SK-N-DZ (cell line): ENCODE measurements at regions not wholly inside any gene's neighbourhood (a gene's known extent, or its start where the extent isn't known, plus 50 kb on each side); places are given as distances from the start of the nearest gene placed in this dataset.

Source experiments
- DNase-seq: peaks from one replicate; pipeline ENCODE4 v3.0.0-alpha.2; 2015; ENCODE audit warnings: low spot score

DNA sequence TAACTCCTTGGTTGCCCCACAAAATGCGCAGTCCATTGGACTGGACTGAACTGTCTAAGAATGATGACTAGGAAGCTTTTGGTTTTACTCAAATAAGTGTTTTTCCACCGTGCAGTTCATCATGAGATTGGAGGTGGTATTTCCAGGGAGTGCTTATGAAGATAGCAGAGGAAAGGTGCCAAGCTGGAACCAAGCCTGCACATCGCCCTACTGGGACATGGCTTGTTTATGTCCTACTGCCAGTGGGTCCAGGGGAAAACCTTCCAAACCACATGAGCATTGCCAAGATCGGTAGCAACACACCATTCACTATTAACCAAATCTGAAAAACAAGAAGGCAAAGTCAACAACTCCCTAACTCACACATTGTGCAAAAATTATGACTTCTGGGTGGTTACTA, 54.7 kb upstream of the DSCAM start:
- no peak for DNase-seq

GRCh38 chr21:40902299-40902698, 55.3 kb upstream of the DSCAM start:
- DNase-seq = no peak

DNA sequence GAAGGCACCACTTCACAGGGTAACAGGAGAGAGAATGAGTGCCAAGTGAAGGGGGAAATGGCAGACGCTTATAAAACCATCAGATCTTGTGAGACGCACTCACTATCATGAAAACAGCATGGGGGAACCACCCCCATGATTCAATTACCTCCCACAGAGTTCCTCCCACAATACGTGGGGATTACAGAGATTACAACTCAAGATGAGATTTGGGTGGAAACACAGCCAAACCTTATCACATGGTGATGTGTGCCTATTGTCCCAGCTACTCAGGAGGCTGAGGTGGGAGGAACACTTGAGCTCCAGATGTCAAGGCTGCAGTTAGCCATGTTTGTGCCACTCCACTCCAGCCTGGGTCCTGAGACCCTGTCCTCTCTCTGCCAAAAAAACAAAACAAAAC, 56.0 kb upstream of the DSCAM start:
- DNase-seq = no peak

GRCh38 chr21:40905251-40905650, 58.3 kb upstream of the DSCAM start:
- DNase-seq = no peak

DNA sequence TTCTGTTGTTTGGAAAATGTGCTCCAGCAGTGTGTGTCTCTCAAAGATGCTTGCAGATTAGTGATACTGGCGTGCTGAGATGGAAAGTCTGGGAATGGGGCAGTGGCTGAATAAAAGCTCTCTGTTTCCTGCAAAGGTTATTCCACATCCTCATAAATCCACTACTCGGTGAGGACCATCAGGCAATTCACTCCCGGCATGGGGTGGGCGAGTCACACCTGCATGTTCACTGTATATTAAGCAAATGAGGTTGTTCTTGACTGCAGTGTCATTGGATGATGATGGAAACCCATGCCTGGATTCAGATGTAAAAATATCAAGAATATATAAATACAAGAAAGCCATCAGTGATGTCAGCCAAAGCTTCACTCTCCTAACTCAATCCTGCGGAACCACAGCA, 65.4 kb upstream of the DSCAM start:
- no peak for DNase-seq

GRCh38 chr21:40915114-40915513, 68.2 kb upstream of the DSCAM start:
- no peak for DNase-seq

DNA sequence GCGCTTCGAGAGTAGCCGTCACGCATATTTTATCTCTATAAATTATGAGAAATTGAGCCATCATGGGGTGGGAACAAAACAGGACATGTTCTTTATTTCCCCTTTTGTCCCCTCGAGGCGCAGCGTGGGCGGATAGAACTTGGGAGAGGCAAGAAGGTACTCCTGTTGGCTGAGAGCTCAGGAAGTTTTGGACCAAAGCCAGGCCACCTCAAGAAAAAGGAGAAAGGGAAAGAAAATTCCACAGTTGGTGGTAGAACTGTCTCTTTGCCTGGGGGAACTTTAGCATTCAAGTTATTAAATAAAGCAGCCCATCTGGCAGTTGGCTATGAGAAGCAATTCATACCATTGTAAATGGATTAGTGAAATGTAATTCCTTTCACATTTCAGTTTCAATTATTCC, 76.4 kb upstream of the DSCAM start:
- DNase-seq = no peak

DNA sequence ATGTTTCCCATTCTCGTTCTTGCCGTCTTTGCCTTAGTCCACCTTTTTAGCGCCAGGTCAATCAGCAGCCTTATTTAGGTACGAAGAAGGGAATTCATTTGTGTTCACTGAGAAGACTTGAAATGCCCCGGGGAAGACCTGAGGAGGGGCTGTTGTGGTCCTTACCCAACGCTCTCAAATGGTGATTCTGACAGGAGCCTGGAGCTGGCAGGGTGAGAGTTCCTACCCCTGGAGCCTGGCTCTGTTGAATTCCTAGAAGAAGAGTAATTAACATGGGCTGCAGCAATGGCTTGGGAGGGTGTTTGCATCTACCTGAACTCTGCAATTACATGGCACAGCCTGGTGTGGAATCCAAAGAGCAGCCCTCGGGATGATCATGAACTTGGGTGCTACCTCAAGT, 76.9 kb upstream of the DSCAM start:
- DNase-seq = no peak

DNA sequence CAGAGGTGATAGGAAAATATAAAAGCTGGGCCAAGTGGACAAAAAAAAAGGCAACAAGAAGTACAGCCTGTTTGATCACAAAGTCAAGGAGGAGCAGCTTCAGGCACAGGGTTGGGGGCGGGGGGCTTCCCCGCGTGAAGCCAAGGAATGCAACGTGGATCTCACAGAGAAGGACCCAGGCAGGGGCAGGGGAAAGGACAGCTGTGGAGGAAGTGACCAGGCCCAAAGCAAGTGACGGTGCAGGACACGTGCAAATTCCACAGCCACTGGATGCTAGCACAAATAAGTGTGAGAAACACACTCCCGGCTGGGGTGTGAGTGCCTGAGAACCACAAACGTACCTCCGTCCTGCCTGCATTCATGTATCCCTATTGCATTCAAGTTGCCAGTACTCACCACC, 77.7 kb upstream of the DSCAM start:
- DNase-seq = no peak

GRCh38 chr21:40926238-40926637, 79.3 kb upstream of the DSCAM start:
- DNase-seq = no peak

- no peak for DNase-seq
These were observed 82.9 kb upstream of the DSCAM start for GRCh38 chr21:40929833-40930232.

DNA sequence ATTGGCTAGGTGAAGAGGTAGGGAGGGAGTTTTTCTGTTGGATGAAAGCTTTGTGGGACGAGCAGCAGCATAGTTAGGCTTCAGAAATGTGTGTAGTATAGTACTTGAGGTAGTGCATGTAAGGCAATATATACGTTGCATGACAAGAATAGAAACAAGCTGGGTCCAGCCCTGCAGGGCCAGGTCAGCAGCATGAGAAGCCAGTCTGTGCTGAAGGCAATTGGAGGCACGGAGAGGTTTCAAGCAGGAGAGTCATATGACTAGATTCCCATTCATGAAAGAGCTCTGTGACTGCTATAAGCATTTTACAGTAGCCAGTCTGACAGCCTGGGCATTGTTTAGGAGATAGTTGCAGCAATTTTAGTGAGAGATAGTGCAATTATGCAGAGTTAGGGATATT, 84.2 kb upstream of the DSCAM start:
- no peak for DNase-seq

GRCh38 chr21:40936178-40936577, 89.2 kb upstream of the DSCAM start:
- no peak for DNase-seq

DNA sequence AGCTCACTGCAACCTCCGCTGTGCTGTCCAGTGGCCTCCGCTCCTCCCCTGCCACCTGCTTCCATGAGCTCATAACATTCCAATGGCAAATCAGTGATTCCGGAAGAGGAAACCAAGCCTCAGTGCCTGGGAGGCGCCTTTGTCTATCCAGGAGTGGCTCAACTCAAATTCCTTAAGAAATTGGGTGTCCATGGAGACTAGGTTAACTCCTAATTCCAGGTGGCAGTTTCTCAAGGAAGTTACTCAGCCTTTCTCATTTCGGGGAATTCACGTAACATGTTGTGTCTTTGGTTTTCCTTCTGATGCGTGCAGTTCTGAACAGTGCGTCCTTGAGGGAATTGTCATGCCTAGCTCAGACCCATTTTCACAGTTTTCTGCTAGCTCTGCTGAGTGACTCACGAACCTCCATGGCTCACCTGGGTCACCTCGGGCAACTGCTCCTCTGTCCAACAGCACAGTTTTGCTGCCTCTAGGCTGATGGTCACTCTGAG, 89.9 kb upstream of the DSCAM start:
- DNase-seq = no peak

DNA sequence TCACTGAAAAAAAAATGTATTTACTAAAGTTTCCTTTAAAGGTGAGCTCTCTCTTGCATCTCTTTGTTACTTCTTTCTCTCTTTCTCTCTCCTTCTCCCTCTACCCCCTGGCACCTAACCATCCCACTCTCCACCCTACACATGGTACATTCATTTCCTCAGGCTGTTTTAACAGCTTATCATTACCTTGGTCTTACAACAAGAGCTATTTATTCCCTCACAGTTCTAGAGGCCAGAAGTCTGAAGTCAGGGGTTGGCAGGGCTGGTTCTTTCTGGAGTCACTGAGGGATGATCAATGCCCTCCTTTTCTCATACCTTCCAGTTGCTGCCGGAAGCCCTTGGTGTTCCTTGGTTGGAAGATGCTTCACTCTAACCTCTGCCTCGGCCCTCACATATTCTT, 91.1 kb upstream of the DSCAM start:
- DNase-seq = no peak

GRCh38 chr21:40938611-40939010, 91.7 kb upstream of the DSCAM start:
- DNase-seq = no peak

DNA sequence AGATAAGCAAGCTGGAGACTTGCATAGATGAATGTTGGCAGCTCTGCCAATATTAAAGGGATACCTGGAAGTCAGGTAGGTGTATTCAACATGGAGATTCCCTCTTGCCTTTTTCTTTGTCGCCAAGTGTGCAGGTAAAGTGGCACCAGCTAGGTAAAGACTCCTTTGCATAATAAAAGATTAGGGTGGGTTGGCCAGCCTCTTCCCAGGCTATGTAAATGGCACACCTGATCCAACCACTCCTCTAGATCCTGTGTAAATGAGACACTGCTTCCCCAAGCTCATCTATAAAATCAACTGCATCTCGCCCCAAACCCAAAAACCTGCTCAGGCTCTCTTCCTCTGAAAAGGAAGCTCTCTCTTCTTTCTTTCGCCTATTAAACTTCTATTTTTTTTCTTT, 100.8 kb upstream of the DSCAM start:
- no peak for DNase-seq

GRCh38 chr21:40950970-40951369, 104.0 kb upstream of the DSCAM start:
- DNase-seq = no peak

DNA sequence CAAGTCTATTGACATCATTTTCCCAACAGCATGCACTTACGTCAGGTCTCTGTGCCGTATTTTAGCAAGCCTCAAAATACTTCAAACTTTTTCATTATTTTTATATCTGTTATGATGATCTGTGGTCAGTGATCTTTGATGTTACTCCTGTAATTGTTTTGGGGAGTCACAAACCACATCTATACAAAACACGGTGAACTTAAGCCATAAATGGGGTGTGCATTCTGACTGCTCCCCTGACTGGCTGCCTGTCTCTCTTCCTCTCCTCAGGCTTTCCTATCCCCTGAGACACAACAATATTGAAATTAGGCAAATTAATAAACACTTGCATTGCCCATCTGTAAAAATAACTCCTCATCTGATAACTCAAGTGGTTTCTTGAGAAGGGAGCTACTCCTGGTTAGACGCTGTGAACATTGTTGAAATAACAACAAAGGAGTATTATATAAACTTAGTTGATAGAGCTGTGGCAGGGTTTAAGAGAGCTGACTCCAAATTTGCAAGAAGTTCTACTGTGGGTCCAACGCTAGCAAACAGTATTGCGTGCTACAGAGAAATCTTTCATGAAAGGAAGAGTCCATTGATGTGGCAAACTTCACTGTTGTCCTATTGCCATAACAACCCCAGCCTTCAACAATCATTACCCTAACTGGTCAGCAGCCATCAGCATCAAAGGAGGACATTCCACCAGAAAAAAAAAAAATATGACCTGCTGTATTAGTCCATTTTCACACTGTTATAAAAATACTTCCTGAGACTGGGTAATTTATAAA, 105.8 kb upstream of the DSCAM start:
- DNase-seq = no peak

- no peak for DNase-seq
These were observed 117.7 kb upstream of the DSCAM start for GRCh38 chr21:40964691-40965090.

DNA sequence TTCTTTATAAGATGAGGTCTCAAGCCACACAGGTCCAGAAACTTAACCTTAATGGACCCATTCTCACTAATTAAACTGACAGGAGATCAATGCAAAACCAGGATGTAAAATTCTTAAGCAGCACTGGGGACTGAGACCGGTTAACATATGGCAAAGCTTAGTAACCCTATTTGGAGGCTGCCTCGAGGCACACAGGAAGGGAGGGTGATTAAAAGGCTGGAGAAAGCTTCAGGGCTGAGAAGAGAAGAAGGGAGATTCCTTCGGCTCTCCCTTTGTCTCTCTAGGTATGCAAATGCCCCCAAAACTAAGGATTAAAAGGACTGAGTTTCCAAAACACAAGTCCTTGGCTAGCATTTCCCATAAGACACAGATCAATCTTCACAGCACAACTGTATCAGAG, 120.8 kb upstream of the DSCAM start:
- DNase-seq = no peak

DNA sequence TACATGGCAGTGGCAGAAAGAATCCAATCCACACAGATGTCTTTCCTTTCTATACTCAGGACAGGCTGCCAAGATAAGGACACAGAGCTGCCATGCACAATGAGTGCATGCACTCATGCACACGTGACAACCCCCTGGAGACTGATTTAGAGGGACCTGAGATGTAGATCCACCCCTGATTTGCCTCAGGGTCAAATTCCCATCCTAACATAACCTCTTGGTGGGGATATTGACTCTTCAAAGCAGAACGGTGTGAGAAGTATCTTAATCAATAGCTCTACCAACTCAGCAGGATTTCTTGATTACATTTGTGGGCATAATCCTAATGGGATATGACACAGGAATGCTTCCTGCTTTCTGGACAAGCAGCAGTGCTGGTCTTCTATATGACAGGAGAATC, 125.2 kb upstream of the DSCAM start:
- peak; percentile 76 for DNase-seq

- peak; percentile 35 for DNase-seq
These were observed 129.5 kb upstream of the DSCAM start for GRCh38 chr21:40976198-40977109.
